MCF 10A (cell line): ENCODE measurements at regions not wholly inside any gene's neighbourhood (a gene's known extent, or its start where the extent isn't known, plus 50 kb on each side); places are given as distances from the start of the nearest gene placed in this dataset.

Source experiments
- BruUV-seq: library from RNA; stranded (reverse); fragments of 400-500 nt; replicated peaks from 2 replicates; lab custom pipeline; 2021; lab: Mats Ljungman, UMichigan
- CTCF ChIA-PET: fragments of 300-600 bp; sonication (Branson Sonifier 250); formaldehyde crosslinking; extraction: SDS; loops from one replicate; lab custom pipeline; 2021; ENCODE audit warnings: antibody characterized with exemption, inconsistent platforms; lab: Yijun Ruan, JAX
- POLR2A ChIA-PET: fragments of 300-600, 350-650 bp; sonication (Branson Sonifier 250); formaldehyde crosslinking; extraction: SDS; loops from one replicate; lab custom pipeline; 2020; ENCODE audit warnings: antibody characterized with exemption, inconsistent platforms; lab: Yijun Ruan, JAX
- DNase-seq: peaks from one replicate; pipeline ENCODE4 v3.0.0-alpha.2; 2018; ENCODE audit not compliant: unreplicated experiment
- H3K27ac Mint-ChIP-seq: one replicate; pipeline ENCODE4 v1.8.0; 2022; ENCODE audit warnings: mild to moderate bottlenecking, low read depth, mixed read lengths; ENCODE audit not compliant: unreplicated experiment
- H3K27me3 Mint-ChIP-seq: one replicate; pipeline ENCODE4 v1.8.0; 2022; ENCODE audit warnings: mixed read lengths; ENCODE audit not compliant: insufficient read depth, unreplicated experiment
- H3K36me3 Mint-ChIP-seq: one replicate; pipeline ENCODE4 v1.8.0; 2022; ENCODE audit warnings: mild to moderate bottlenecking, moderate library complexity, mixed read lengths; ENCODE audit not compliant: insufficient read depth, unreplicated experiment
- H3K4me1 Mint-ChIP-seq: one replicate; pipeline ENCODE4 v1.8.0; 2022; ENCODE audit warnings: mixed read lengths; ENCODE audit not compliant: insufficient read depth, unreplicated experiment
- H3K4me3 Mint-ChIP-seq: one replicate; pipeline ENCODE4 v1.8.0; 2022; ENCODE audit warnings: mild to moderate bottlenecking, moderate library complexity, mixed read lengths; ENCODE audit not compliant: unreplicated experiment
- H3K9me3 Mint-ChIP-seq: one replicate; pipeline ENCODE4 v1.8.0; 2022; ENCODE audit warnings: mixed read lengths; ENCODE audit not compliant: unreplicated experiment
- intact Hi-C: fragments of 100-400 bp; cut with micrococcal nuclease; formaldehyde crosslinking; loops from 2 replicates; pipeline ENCODE4 v1.14.1; 2022
- TF ChIP-seq, protein P1 (sequence below): fragments of 200-600 bp; IDR thresholded peaks from one replicate; pipeline ENCODE4 v1.8.0; 2022; ENCODE audit warnings: antibody characterized with exemption, mild to moderate bottlenecking; ENCODE audit not compliant: unreplicated experiment

DNA sequence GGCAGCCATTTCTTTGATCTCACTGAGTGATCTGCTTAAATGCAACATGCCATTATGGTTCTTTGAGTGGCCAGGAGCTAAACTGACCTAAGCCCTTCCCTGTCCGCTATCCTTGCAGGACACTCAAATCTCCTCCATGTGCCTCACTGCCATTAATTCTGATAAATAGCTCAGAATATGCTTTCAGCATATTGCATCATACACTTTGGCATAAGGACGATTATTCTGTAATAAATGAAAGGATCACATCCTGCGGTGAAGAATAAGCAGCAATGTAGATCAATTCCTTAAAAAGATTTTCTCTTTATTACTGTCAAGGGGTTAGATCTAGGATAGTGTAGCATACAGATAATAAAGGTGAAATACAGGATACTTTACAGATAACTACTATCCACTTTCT lies 231.8 kb upstream of the CTBP2 start:
- ChIA-PET CTCF (no interaction called here), POLR2A (interaction anchor here (0.8 kb wide), 1 partner anchor 186 kb away, joined by 3 read pairs; no protein-coding TSS in a partner anchor)
- Mint-ChIP-seq H3K36me3 (no peaks in the 10 kb centered on the region), H3K9me3 (peaks cover 19% of the 10 kb centered on the region), H3K4me1 (peaks cover 10% of the 10 kb centered on the region), H3K27me3 (no peaks in the 10 kb centered on the region), H3K4me3 (no peak overlapping the region), H3K27ac (no peak overlapping the region)
- intact Hi-C loops = no loop called here
- no TSS peak for BruUV-seq
- TF ChIP-seq, protein P1, sequence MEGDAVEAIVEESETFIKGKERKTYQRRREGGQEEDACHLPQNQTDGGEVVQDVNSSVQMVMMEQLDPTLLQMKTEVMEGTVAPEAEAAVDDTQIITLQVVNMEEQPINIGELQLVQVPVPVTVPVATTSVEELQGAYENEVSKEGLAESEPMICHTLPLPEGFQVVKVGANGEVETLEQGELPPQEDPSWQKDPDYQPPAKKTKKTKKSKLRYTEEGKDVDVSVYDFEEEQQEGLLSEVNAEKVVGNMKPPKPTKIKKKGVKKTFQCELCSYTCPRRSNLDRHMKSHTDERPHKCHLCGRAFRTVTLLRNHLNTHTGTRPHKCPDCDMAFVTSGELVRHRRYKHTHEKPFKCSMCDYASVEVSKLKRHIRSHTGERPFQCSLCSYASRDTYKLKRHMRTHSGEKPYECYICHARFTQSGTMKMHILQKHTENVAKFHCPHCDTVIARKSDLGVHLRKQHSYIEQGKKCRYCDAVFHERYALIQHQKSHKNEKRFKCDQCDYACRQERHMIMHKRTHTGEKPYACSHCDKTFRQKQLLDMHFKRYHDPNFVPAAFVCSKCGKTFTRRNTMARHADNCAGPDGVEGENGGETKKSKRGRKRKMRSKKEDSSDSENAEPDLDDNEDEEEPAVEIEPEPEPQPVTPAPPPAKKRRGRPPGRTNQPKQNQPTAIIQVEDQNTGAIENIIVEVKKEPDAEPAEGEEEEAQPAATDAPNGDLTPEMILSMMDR = no peak
- DNase-seq = no peak

DNA sequence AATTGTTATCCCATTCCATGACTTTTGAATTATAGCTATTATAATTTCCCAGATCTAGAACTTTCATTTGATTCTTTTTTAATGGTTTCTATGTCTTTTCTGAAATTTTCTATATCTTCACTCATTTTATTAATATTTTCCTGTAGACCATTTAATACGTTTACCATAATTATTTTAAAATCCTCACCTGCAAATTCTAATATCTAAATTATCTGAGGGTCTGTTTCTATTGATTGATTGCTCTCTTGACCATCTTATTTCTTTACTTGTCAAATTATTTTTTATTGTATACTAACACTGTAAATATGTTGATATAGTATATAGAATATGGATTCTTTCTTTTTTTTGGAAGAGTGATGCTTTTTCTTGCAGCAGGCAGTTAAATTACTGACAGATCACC lies 229.3 kb upstream of the CTBP2 start:
- H3K36me3 Mint-ChIP-seq = no peaks in the 10 kb centered on the region
- ChIA-PET CTCF (no interaction called here), POLR2A (no interaction called here)
- peaks cover 6% of the 10 kb centered on the region for H3K4me1 Mint-ChIP-seq
- TF ChIP-seq, protein P1 = no peak
- H3K27ac Mint-ChIP-seq = no peak overlapping the region
- peaks cover 19% of the 10 kb centered on the region for H3K9me3 Mint-ChIP-seq
- no peak for DNase-seq
- no peak overlapping the region for H3K4me3 Mint-ChIP-seq
- BruUV-seq = no TSS peak
- no peaks in the 10 kb centered on the region for H3K27me3 Mint-ChIP-seq
- intact Hi-C loops = no loop called here

DNA sequence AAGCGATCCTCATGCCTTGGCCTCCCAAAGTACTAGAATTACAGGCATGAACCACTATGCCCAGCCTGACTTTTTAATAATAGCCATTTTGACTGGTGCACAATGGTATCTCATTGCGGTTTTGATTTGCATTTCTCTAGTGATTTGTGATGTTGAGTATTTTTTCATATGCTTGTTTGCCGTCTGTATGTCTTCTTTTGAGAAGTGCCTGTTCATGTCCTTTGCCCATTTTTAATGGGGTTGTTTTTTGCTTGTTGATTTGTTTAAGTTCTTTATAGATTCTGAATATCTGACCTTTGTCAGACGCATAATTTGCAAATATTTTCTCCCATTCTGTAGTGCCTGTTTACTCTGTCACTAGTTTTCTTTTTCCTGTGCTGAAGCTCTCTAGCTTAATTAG lies 219.2 kb upstream of the CTBP2 start:
- Mint-ChIP-seq H3K27ac (no peak overlapping the region), H3K36me3 (no peaks in the 10 kb centered on the region), H3K4me3 (no peak overlapping the region), H3K4me1 (no peaks in the 10 kb centered on the region), H3K27me3 (peaks cover 15% of the 10 kb centered on the region), H3K9me3 (peaks cover 7% of the 10 kb centered on the region)
- intact Hi-C loops = no loop called here
- TF ChIP-seq, protein P1 = no peak
- BruUV-seq = no TSS peak
- CTCF ChIA-PET = interaction anchor here (0.6 kb wide), 1 partner anchor 225 kb away, joined by 4 read pairs; no protein-coding TSS in a partner anchor
- no peak for DNase-seq
- POLR2A ChIA-PET = no interaction called here

DNA sequence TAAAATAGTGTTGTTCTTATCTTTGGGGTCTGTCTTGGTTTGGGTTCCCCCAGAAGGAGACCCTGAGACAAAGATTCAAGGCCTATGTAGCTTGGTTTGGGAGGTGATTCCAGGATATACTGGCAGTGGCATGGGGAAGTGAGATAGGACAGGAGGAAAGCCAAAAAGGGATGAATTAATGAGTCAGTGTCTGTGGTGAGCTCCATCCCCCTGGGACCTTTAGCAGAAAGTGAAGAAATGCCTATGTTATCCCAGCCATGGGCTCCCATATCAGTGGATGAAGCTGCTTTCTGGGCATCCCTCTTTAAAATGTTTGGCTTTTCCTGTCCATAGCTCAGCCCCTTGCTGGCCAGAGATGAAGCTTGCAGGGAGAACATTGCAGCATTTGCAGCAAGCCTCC lies 217.0 kb upstream of the CTBP2 start:
- TF ChIP-seq, protein P1 = no peak
- intact Hi-C loops = no loop called here
- no peaks in the 10 kb centered on the region for H3K4me1 Mint-ChIP-seq
- H3K27ac Mint-ChIP-seq = no peak overlapping the region
- DNase-seq = peak; percentile 25
- H3K36me3 Mint-ChIP-seq = no peaks in the 10 kb centered on the region
- ChIA-PET POLR2A (no interaction called here), CTCF (interaction anchor here (1.9 kb wide), 1 partner anchor 385 kb away, joined by 4 read pairs; no protein-coding TSS in a partner anchor)
- peaks cover 15% of the 10 kb centered on the region for H3K27me3 Mint-ChIP-seq
- no TSS peak for BruUV-seq
- no peaks in the 10 kb centered on the region for H3K9me3 Mint-ChIP-seq
- no peak overlapping the region for H3K4me3 Mint-ChIP-seq
